Caco-2 (cell line): ENCODE measurements at regions not wholly inside any gene's neighbourhood (a gene's known extent, or its start where the extent isn't known, plus 50 kb on each side); places are given as distances from the start of the nearest gene placed in this dataset.

Experiments
- BruUV-seq: library from RNA; stranded (reverse); fragments of 400-500 nt; replicated peaks from 2 replicates; lab custom pipeline; 2021; lab: Mats Ljungman, UMichigan
- CTCF ChIA-PET: fragments of 300-600 bp; sonication (Branson Sonifier 250); formaldehyde crosslinking; loops from one replicate; lab custom pipeline; 2022; ENCODE audit warnings: antibody characterized with exemption; lab: Charles Lee
- POLR2A ChIA-PET: fragments of 300-600 bp; sonication (Branson Sonifier 250); formaldehyde crosslinking; loops from one replicate; lab custom pipeline; 2022; ENCODE audit warnings: antibody characterized with exemption; lab: Charles Lee
- DNase-seq, 2 experiments: peaks; one replicate each; pipeline versions ENCODE4 v3.0.0 to v3.0.0-alpha.2; 2020 to 2022
- H3K27me3 ChIP-seq: replicated peaks from 2 replicates; pipeline ENCODE4 v1.6.0; 2011; ENCODE audit warnings: low read length; ENCODE audit not compliant: control insufficient read depth, insufficient read depth
- H3K36me3 ChIP-seq: 2 replicates; pipeline ENCODE4 v1.5.1; 2011; ENCODE audit warnings: low read length; ENCODE audit not compliant: control insufficient read depth, insufficient read depth
- H3K4me1 ChIP-seq: fragments of 250-450 bp; sonication (Bioruptor Pico); 2 replicates; pipeline ENCODE4 v1.5.1; 2020; ENCODE audit warnings: mild to moderate bottlenecking
- H3K4me3 ChIP-seq: 2 replicates; pipeline ENCODE4 v1.5.1; 2011; ENCODE audit warnings: low read depth, mild to moderate bottlenecking, control low read depth, low read length
- H3K9me3 ChIP-seq: fragments of 250-450 bp; sonication (Bioruptor Pico); 2 replicates; pipeline ENCODE4 v1.5.1; 2020; ENCODE audit warnings: mild to moderate bottlenecking, moderate library complexity
- H3K27ac Mint-ChIP-seq: one replicate; pipeline ENCODE4 v1.8.0; 2022; ENCODE audit warnings: mixed read lengths; ENCODE audit not compliant: unreplicated experiment
- H3K27me3 Mint-ChIP-seq: one replicate; pipeline ENCODE4 v1.8.0; 2022; ENCODE audit warnings: mixed read lengths; ENCODE audit not compliant: insufficient read depth, unreplicated experiment
- H3K36me3 Mint-ChIP-seq: one replicate; pipeline ENCODE4 v1.8.0; 2022; ENCODE audit warnings: mild to moderate bottlenecking, mixed read lengths; ENCODE audit not compliant: insufficient read depth, unreplicated experiment
- H3K4me1 Mint-ChIP-seq: one replicate; pipeline ENCODE4 v1.8.0; 2022; ENCODE audit warnings: low read depth, mixed read lengths; ENCODE audit not compliant: unreplicated experiment
- H3K4me3 Mint-ChIP-seq: one replicate; pipeline ENCODE4 v1.8.0; 2022; ENCODE audit warnings: mild to moderate bottlenecking, moderate library complexity, mixed read lengths; ENCODE audit not compliant: unreplicated experiment
- H3K9me3 Mint-ChIP-seq: one replicate; pipeline ENCODE4 v1.8.0; 2022; ENCODE audit warnings: mixed read lengths; ENCODE audit not compliant: unreplicated experiment
- intact Hi-C: fragments of 100-400 bp; cut with micrococcal nuclease; formaldehyde crosslinking; loops from one replicate; pipeline ENCODE4 v1.10.0; 2022; ENCODE audit not compliant: unreplicated experiment
- TF ChIP-seq, protein P1 (sequence below), 2 experiments: fragments of 200-600 bp in 1 of 2; IDR thresholded peaks; 1 replicate in 1 of 2; 2 replicates in 1 of 2; pipeline versions ENCODE4 v1.5.1 to v1.8.0; 2011 to 2022; ENCODE audit warnings: antibody characterized with exemption in 1 of 2, control low read depth in 1 of 2, inconsistent platforms in 1 of 2, low read depth in 1 of 2, low read length in 1 of 2, mild to moderate bottlenecking in 1 of 2, moderate library complexity in 1 of 2; ENCODE audit not compliant: insufficient read depth in 1 of 2, severe bottlenecking in 1 of 2, unreplicated experiment in 1 of 2

DNA sequence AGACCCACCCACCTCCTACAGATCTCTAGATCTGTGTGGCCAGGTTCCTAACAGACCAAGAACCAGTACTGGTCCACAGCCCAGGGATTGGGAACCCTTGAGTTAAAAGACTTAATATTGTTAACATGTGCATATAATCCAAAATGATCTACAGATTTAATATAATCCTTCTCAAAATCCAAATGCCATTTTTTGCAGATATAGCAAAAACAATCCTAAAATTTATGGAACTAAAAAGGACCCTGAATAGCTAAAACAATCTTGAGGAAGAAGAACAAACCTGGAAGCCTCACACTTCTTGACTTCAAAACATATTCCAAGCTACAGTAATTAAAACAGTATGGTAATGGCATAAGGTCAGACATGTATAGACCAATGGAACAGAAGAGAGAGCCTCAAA, 206.9 kb upstream of the SIX2 start:
- POLR2A ChIA-PET: no interaction called here
- H3K27me3 Mint-ChIP-seq: no peaks in the 10 kb centered on the region
- peaks cover 6% of the 10 kb centered on the region; the same call in 1 of the 2 replicates for H3K4me1 ChIP-seq
- intact Hi-C loops: no loop called here
- H3K36me3 Mint-ChIP-seq: no peaks in the 10 kb centered on the region
- H3K9me3 ChIP-seq: no peaks in the 10 kb centered on the region
- no peak overlapping the region for H3K4me3 Mint-ChIP-seq
- no peak overlapping the region for H3K4me3 ChIP-seq
- no peaks in the 10 kb centered on the region for H3K27me3 ChIP-seq
- no peaks in the 10 kb centered on the region for H3K36me3 ChIP-seq
- CTCF ChIA-PET: no interaction called here
- peaks cover 12% of the 10 kb centered on the region for H3K4me1 Mint-ChIP-seq
- TF ChIP-seq, protein P1, sequence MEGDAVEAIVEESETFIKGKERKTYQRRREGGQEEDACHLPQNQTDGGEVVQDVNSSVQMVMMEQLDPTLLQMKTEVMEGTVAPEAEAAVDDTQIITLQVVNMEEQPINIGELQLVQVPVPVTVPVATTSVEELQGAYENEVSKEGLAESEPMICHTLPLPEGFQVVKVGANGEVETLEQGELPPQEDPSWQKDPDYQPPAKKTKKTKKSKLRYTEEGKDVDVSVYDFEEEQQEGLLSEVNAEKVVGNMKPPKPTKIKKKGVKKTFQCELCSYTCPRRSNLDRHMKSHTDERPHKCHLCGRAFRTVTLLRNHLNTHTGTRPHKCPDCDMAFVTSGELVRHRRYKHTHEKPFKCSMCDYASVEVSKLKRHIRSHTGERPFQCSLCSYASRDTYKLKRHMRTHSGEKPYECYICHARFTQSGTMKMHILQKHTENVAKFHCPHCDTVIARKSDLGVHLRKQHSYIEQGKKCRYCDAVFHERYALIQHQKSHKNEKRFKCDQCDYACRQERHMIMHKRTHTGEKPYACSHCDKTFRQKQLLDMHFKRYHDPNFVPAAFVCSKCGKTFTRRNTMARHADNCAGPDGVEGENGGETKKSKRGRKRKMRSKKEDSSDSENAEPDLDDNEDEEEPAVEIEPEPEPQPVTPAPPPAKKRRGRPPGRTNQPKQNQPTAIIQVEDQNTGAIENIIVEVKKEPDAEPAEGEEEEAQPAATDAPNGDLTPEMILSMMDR (IDR thresholded peaks at IDR 0.05; ENCODE audit: insufficient read depth in 1 of 2, low read depth in 1 of 2, low read length in 1 of 2, severe bottlenecking in 1 of 2, unreplicated experiment in 1 of 2): no peak
- H3K27ac Mint-ChIP-seq: no peak overlapping the region
- H3K9me3 Mint-ChIP-seq: no peaks in the 10 kb centered on the region
- BruUV-seq: no TSS peak
- DNase-seq: no peak

DNA sequence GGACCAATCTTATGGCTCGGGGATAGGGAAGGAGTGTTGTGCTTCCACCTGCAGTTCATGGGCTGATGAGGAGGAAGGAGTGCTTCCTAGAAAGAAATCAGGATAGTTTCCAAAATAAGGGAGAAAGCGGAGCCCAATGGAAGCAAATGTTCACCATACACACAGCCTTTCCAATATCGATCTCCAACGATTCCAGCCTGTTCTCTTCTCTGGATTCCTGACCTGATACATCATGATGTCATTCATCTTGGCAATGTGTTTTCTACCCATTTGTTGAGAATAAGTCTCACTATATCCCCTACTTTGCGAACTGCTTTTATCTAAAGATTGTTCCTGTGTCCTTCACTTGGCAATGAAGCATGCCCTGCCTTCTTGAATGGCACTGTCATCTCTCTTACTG, 205.3 kb upstream of the SIX2 start:
- BruUV-seq: no TSS peak
- Mint-ChIP-seq H3K4me3 (no peak overlapping the region), H3K27ac (no peak overlapping the region), H3K9me3 (no peaks in the 10 kb centered on the region), H3K4me1 (peaks cover 12% of the 10 kb centered on the region), H3K36me3 (no peaks in the 10 kb centered on the region), H3K27me3 (no peaks in the 10 kb centered on the region)
- H3K36me3 ChIP-seq: no peaks in the 10 kb centered on the region
- H3K27me3 ChIP-seq: no peaks in the 10 kb centered on the region
- intact Hi-C loops: no loop called here
- no peaks in the 10 kb centered on the region for H3K9me3 ChIP-seq
- DNase-seq: no peak
- CTCF ChIA-PET: no interaction called here
- TF ChIP-seq, protein P1 (IDR thresholded peaks at IDR 0.05; ENCODE audit: insufficient read depth in 1 of 2, low read depth in 1 of 2, low read length in 1 of 2, severe bottlenecking in 1 of 2, unreplicated experiment in 1 of 2): no peak
- H3K4me1 ChIP-seq: peaks cover 6% of the 10 kb centered on the region; the same call in 1 of the 2 replicates
- POLR2A ChIA-PET: no interaction called here
- H3K4me3 ChIP-seq: no peak overlapping the region

DNA sequence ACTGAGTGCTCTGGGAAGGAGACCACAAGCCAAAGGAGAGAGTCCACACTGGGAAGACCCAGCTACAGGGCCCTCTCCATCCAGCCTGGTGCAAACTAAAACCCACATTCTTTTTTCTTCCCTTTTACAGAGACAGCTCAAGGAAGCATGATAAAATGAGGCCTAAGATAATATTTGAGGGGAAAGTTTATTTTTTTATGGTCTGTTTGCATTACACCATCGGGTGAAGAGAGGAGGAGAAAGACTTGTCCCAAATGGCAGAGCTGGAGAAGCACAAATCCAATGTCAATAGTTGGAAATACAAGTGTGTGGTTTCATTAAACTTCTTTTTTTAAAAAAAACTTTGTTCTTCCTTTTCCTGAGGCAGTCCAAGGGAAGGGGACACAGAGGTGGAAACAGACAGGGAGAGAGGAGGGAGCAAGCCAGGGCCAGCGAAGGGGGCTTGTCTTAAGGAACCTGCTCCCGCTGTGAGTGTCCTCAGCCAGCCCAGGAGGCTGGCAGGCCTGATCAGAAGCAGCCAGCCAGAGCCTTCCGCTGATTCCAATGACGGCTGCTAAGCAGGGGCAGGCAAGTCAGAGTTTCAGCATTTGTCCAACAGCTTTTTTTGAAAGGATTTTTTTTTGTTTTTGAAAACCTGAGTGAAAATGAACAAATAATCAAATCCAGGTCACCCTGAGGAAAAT, 203.8 kb upstream of the SIX2 start:
- no peak overlapping the region for H3K4me3 Mint-ChIP-seq
- no peak overlapping the region for H3K4me3 ChIP-seq
- H3K4me1 ChIP-seq: no peaks in the 10 kb centered on the region
- H3K27ac Mint-ChIP-seq: no peak overlapping the region
- H3K36me3 ChIP-seq: no peaks in the 10 kb centered on the region
- no peaks in the 10 kb centered on the region for H3K27me3 ChIP-seq
- ChIA-PET POLR2A (interaction anchor here (0.6 kb wide), 3 partner anchors 217 to 1484 kb away, joined by 3 read pairs; no protein-coding TSS in a partner anchor), CTCF (interaction anchor here (0.6 to 1.1 kb wide), 3 partner anchors 240 to 747 kb away, joined by 3 to 5 read pairs (median 3); no protein-coding TSS in a partner anchor)
- peaks cover 7% of the 10 kb centered on the region for H3K4me1 Mint-ChIP-seq
- no peaks in the 10 kb centered on the region for H3K9me3 Mint-ChIP-seq
- BruUV-seq: no TSS peak
- H3K9me3 ChIP-seq: no peaks in the 10 kb centered on the region
- no peaks in the 10 kb centered on the region for H3K36me3 Mint-ChIP-seq
- intact Hi-C loops: loop anchor here (1.0 kb wide), 1 partner anchor 20 kb away; no protein-coding TSS in a partner anchor
- TF ChIP-seq, protein P1 (IDR thresholded peaks at IDR 0.05; ENCODE audit: insufficient read depth in 1 of 2, low read depth in 1 of 2, low read length in 1 of 2, severe bottlenecking in 1 of 2, unreplicated experiment in 1 of 2): no peak
- H3K27me3 Mint-ChIP-seq: no peaks in the 10 kb centered on the region
- no peak for DNase-seq
